Nephron progenitor cell (in vitro differentiated cells): ENCODE measurements at regions not wholly inside any gene's neighbourhood (a gene's known extent, or its start where the extent isn't known, plus 50 kb on each side); places are given as distances from the start of the nearest gene placed in this dataset.
A peak's percentile ranks its signal among the peaks of the same experiment; 100 is the strongest.

Experiments
- DNase-seq: peaks from one replicate; pipeline ENCODE4 v3.0.0; 2021
- H3K27ac Mint-ChIP-seq: 2 replicates; pipeline ENCODE4 v1.8.0; 2021; ENCODE audit warnings: mild to moderate bottlenecking, moderate library complexity, mixed read lengths
- H3K27me3 Mint-ChIP-seq: 2 replicates; pipeline ENCODE4 v1.8.0; 2021; ENCODE audit warnings: mild to moderate bottlenecking, low read depth, mixed read lengths; ENCODE audit not compliant: poor library complexity
- H3K36me3 Mint-ChIP-seq: 2 replicates; pipeline ENCODE4 v1.8.0; 2021; ENCODE audit warnings: low read depth, mixed read lengths
- H3K4me1 Mint-ChIP-seq: 2 replicates; pipeline ENCODE4 v1.8.0; 2021; ENCODE audit warnings: mixed read lengths
- H3K4me3 Mint-ChIP-seq: 2 replicates; pipeline ENCODE4 v1.8.0; 2021; ENCODE audit warnings: mild to moderate bottlenecking, moderate library complexity, mixed read lengths
- H3K9me3 Mint-ChIP-seq: 2 replicates; pipeline ENCODE4 v1.8.0; 2021; ENCODE audit warnings: mild to moderate bottlenecking, moderate library complexity, mixed read lengths
- TF ChIP-seq, protein P1 (sequence below): fragments of 200-600 bp; sonication (generic); IDR thresholded peaks from 2 replicates; pipeline ENCODE4 v1.5.0; 2021; ENCODE audit warnings: antibody characterized with exemption

- Mint-ChIP-seq H3K9me3 (peaks cover under 1% of the 10 kb centered on the region), H3K4me3 (no peak overlapping the region), H3K36me3 (no peaks in the 10 kb centered on the region), H3K27ac (no peak overlapping the region), H3K4me1 (peaks cover 6% of the 10 kb centered on the region), H3K27me3 (no peaks in the 10 kb centered on the region)
- TF ChIP-seq, protein P1, sequence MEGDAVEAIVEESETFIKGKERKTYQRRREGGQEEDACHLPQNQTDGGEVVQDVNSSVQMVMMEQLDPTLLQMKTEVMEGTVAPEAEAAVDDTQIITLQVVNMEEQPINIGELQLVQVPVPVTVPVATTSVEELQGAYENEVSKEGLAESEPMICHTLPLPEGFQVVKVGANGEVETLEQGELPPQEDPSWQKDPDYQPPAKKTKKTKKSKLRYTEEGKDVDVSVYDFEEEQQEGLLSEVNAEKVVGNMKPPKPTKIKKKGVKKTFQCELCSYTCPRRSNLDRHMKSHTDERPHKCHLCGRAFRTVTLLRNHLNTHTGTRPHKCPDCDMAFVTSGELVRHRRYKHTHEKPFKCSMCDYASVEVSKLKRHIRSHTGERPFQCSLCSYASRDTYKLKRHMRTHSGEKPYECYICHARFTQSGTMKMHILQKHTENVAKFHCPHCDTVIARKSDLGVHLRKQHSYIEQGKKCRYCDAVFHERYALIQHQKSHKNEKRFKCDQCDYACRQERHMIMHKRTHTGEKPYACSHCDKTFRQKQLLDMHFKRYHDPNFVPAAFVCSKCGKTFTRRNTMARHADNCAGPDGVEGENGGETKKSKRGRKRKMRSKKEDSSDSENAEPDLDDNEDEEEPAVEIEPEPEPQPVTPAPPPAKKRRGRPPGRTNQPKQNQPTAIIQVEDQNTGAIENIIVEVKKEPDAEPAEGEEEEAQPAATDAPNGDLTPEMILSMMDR, result no peak
- no peak for DNase-seq
These were observed 548.2 kb upstream of the FAT1 start for GRCh38 chr4:187271848-187272247.

- H3K4me1 Mint-ChIP-seq, result no peaks in the 10 kb centered on the region
- H3K9me3 Mint-ChIP-seq, result no peaks in the 10 kb centered on the region
- H3K36me3 Mint-ChIP-seq, result no peaks in the 10 kb centered on the region
- TF ChIP-seq, protein P1, result no peak
- peaks cover 5% of the 10 kb centered on the region for H3K27me3 Mint-ChIP-seq
- DNase-seq, result no peak
- H3K27ac Mint-ChIP-seq, result no peak overlapping the region
- H3K4me3 Mint-ChIP-seq, result no peak overlapping the region
These were observed 550.5 kb upstream of the FAT1 start for GRCh38 chr4:187274153-187274552.

GRCh38 chr4:187276736-187277408, 553.2 kb upstream of the FAT1 start:
- TF ChIP-seq, protein P1, result no peak
- no peak for DNase-seq
- Mint-ChIP-seq H3K27ac (no peak overlapping the region), H3K4me3 (no peak overlapping the region), H3K36me3 (no peaks in the 10 kb centered on the region), H3K9me3 (no peaks in the 10 kb centered on the region), H3K4me1 (no peaks in the 10 kb centered on the region), H3K27me3 (peaks cover 8% of the 10 kb centered on the region)

- H3K9me3 Mint-ChIP-seq, result no peaks in the 10 kb centered on the region
- peaks cover 32% of the 10 kb centered on the region for H3K4me1 Mint-ChIP-seq
- no peaks in the 10 kb centered on the region for H3K36me3 Mint-ChIP-seq
These were observed 559.7 kb upstream of the FAT1 start for GRCh38 chr4:187283201-187283955.

GRCh38 chr4:187286525-187286924, 562.9 kb upstream of the FAT1 start:
- H3K4me1 Mint-ChIP-seq, result peaks cover 32% of the 10 kb centered on the region
- peak overlapping the region; percentile 85 for H3K27ac Mint-ChIP-seq
- no peaks in the 10 kb centered on the region for H3K27me3 Mint-ChIP-seq
- H3K9me3 Mint-ChIP-seq, result peaks cover 14% of the 10 kb centered on the region
- peak overlapping the region; percentile 10 for H3K4me3 Mint-ChIP-seq
- DNase-seq, result no peak
- H3K36me3 Mint-ChIP-seq, result peaks cover 4% of the 10 kb centered on the region
- TF ChIP-seq, protein P1, result no peak

More at GRCh38 chr4:187283201-187283955, 559.7 kb upstream of the FAT1 start:
- H3K27me3 Mint-ChIP-seq, result peaks cover 5% of the 10 kb centered on the region
- no peak overlapping the region for H3K27ac Mint-ChIP-seq
- no peak for DNase-seq
- TF ChIP-seq, protein P1, result no peak
- no peak overlapping the region for H3K4me3 Mint-ChIP-seq
